ENCODE measurements at regions not wholly inside any gene's neighbourhood (a gene's known extent, or its start where the extent isn't known, plus 50 kb on each side); places are given as distances from the start of the nearest gene placed in this dataset.

- TF ChIP-seq POLR2A (IDR thresholded peaks at IDR 0.05) (no peak), CTCF (IDR thresholded peaks at IDR 0.05) (no peak)
Measured at GRCh38 chr2:150647943-150648342, 160.5 kb upstream of the RND3 start.
